ENCODE measurements at regions not wholly inside any gene's neighbourhood (a gene's known extent, or its start where the extent isn't known, plus 50 kb on each side); places are given as distances from the start of the nearest gene placed in this dataset.

DNA sequence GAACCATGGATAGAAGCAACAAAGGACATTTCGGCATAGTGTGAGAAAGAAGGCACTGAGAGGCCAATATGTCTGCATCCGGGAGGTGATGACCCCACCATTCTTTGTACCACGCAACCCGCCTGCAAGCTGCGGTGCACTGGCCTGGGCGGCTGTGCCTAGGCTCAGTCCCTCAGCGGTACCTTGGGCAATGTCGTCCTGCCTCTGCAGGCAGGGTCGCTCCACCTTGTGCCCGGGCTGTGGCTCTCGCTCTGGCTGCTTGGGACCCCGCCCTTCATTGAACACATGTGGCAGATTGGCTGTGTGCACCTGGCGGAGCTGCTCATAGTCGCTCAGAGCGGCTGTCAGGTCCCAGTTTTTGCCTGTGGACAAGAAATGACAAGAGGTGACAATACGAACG, 243.2 kb downstream of the KLF13 start:
- TF ChIP-seq CTCF (CRISPR knock-in tag; IDR thresholded peaks at IDR 0.05): no peak
- no peak for TF ChIP-seq NBN (conservative IDR thresholded peaks at IDR 0.05)
- TF ChIP-seq PAWR (CRISPR knock-in tag; IDR thresholded peaks at IDR 0.05; ENCODE audit: borderline replicate concordance): no peak

All from HepG2 (cell line).